ENCODE measurements at regions not wholly inside any gene's neighbourhood (a gene's known extent, or its start where the extent isn't known, plus 50 kb on each side); places are given as distances from the start of the nearest gene placed in this dataset.

GRCh38 chr13:47134939-47135489, 238.2 kb upstream of the HTR2A start:
- H2AFZ ChIP-seq (ENCODE audit: insufficient read depth, low read depth, low read length, poor library complexity, severe bottlenecking): no peak overlapping the region
- 80% methylated on average over 5 of the region's 9 CpGs for WGBS (ENCODE audit: insufficient coverage)
- no peaks in the 10 kb centered on the region for H3K36me3 Mint-ChIP-seq

GRCh38 chr13:47133011-47133445, 236.2 kb upstream of the HTR2A start:
- no CpG with 5 or more reads among the region's 1 CpG for WGBS (ENCODE audit: insufficient coverage)
- no peak overlapping the region for H2AFZ ChIP-seq (ENCODE audit: insufficient read depth, low read depth, low read length, poor library complexity, severe bottlenecking)
- DNase-seq: no peak
- no peak overlapping the region for H3K4me2 ChIP-seq (replicated peaks; ENCODE audit: extremely low read depth, low read length, poor library complexity, severe bottlenecking)
- intact Hi-C loops (cut with micrococcal nuclease): no loop called here
- H3K27me3 ChIP-seq (ENCODE audit: control insufficient read depth in 2 of 2, insufficient read depth in 2 of 2, low read length in 2 of 2): no peaks in the 10 kb centered on the region
- H3K4me1 ChIP-seq (ENCODE audit: control insufficient read depth in 1 of 2, insufficient read depth in 2 of 2, low read length in 2 of 2): no peaks in the 10 kb centered on the region
- no peak overlapping the region for H3K27ac ChIP-seq (ENCODE audit: low read depth in 1 of 2, low read length in 2 of 2)
- Mint-ChIP-seq H3K4me3 (no peak overlapping the region), H3K4me1 (no peaks in the 10 kb centered on the region), H3K27me3 (ENCODE audit: low read depth in 3 of 3) (peaks cover 0 to 2% (median 1%) of the 10 kb centered on the region in 3 donors), H3K27ac (no peak overlapping the region), H3K9me3 (peaks cover 0 to 4% (median 0%) of the 10 kb centered on the region in 7 donors), H3K36me3 (no peaks in the 10 kb centered on the region)
- TF ChIP-seq CTCF (IDR thresholded peaks at IDR 0.05): no peak
- no peaks in the 10 kb centered on the region for H3K36me3 ChIP-seq (replicated peaks in 1 of 2; ENCODE audit: control insufficient read depth in 1 of 2, insufficient read depth in 2 of 2, low read length in 2 of 2)
- no peaks in the 10 kb centered on the region for H4K20me1 ChIP-seq (ENCODE audit: insufficient read depth, low read length)
- H3K4me3 ChIP-seq (replicated peaks in 1 of 3; ENCODE audit: low read depth in 2 of 3, low read length in 3 of 3): no peak overlapping the region
- H3K79me2 ChIP-seq (ENCODE audit: insufficient read depth, low read length): no peaks in the 10 kb centered on the region
- no peaks in the 10 kb centered on the region for H3K9me3 ChIP-seq (replicated peaks in 1 of 2; ENCODE audit: control insufficient read depth in 1 of 2, insufficient read depth in 1 of 2, low read length in 2 of 2)
- no peak overlapping the region for H3K9ac ChIP-seq (ENCODE audit: insufficient read depth, low read length, poor library complexity, severe bottlenecking)

More at GRCh38 chr13:47134939-47135489, 238.2 kb upstream of the HTR2A start:
- peaks cover 0 to 2% (median 1%) of the 10 kb centered on the region in 3 donors for H3K27me3 Mint-ChIP-seq (ENCODE audit: low read depth in 3 of 3)
- Histone ChIP-seq H3K9me3 (replicated peaks in 1 of 2; ENCODE audit: control insufficient read depth in 1 of 2, insufficient read depth in 1 of 2, low read length in 2 of 2) (no peaks in the 10 kb centered on the region), H3K27ac (ENCODE audit: low read depth in 1 of 2, low read length in 2 of 2) (no peak overlapping the region), H3K4me3 (replicated peaks in 1 of 3; ENCODE audit: low read depth in 2 of 3, low read length in 3 of 3) (no peak overlapping the region), H3K4me1 (ENCODE audit: control insufficient read depth in 1 of 2, insufficient read depth in 2 of 2, low read length in 2 of 2) (no peaks in the 10 kb centered on the region), H3K36me3 (replicated peaks in 1 of 2; ENCODE audit: control insufficient read depth in 1 of 2, insufficient read depth in 2 of 2, low read length in 2 of 2) (no peaks in the 10 kb centered on the region), H3K4me2 (replicated peaks; ENCODE audit: extremely low read depth, low read length, poor library complexity, severe bottlenecking) (no peak overlapping the region), H3K9ac (ENCODE audit: insufficient read depth, low read length, poor library complexity, severe bottlenecking) (no peak overlapping the region), H3K27me3 (ENCODE audit: control insufficient read depth in 2 of 2, insufficient read depth in 2 of 2, low read length in 2 of 2) (no peaks in the 10 kb centered on the region), H4K20me1 (ENCODE audit: insufficient read depth, low read length) (no peaks in the 10 kb centered on the region), H3K79me2 (ENCODE audit: insufficient read depth, low read length) (no peaks in the 10 kb centered on the region)
- peaks cover 0 to 5% (median 2%) of the 10 kb centered on the region in 7 donors for H3K9me3 Mint-ChIP-seq
- intact Hi-C loops (cut with micrococcal nuclease): no loop called here
- H3K4me1 Mint-ChIP-seq: no peaks in the 10 kb centered on the region
- TF ChIP-seq CTCF (IDR thresholded peaks at IDR 0.05): no peak
- H3K4me3 Mint-ChIP-seq: no peak overlapping the region
- no peak for DNase-seq
- no peak overlapping the region for H3K27ac Mint-ChIP-seq
